K562 (cell line): ENCODE measurements at regions not wholly inside any gene's neighbourhood (a gene's known extent, or its start where the extent isn't known, plus 50 kb on each side); places are given as distances from the start of the nearest gene placed in this dataset.

Experiments
- CLOCK ChIP-seq: fragments of 250-450 bp; sonication (Bioruptor Pico); IDR thresholded peaks from 2 replicates; pipeline ENCODE4 v1.4.0; 2020; ENCODE audit warnings: mild to moderate bottlenecking, moderate library complexity, borderline replicate concordance
- DACH1 ChIP-seq: fragments of 450-650 bp; IDR thresholded peaks from 2 replicates; pipeline ENCODE4 v1.6.1; 2018; ENCODE audit not compliant: partially characterized antibody
- HDAC1 ChIP-seq, 2 experiments: fragments of 450-650 bp; IDR thresholded peaks; 2 replicates each; pipeline ENCODE4 v1.6.1; 2016 to 2017; ENCODE audit warnings: inconsistent platforms in 1 of 2, mild to moderate bottlenecking in 1 of 2, moderate library complexity in 1 of 2
- HEY1 ChIP-seq: fragments of 250-450 bp; sonication (Bioruptor Pico); IDR thresholded peaks from 2 replicates; pipeline ENCODE4 v1.5.0; 2020; ENCODE audit warnings: mild to moderate bottlenecking, moderate library complexity, borderline replicate concordance
- MCM2 ChIP-seq: fragments of 450-650 bp; IDR thresholded peaks from 2 replicates; pipeline ENCODE4 v1.6.1; 2017; ENCODE audit warnings: low read depth, mild to moderate bottlenecking
- MECOM ChIP-seq: fragments of 250-450 bp; sonication (Bioruptor Pico); IDR thresholded peaks from 2 replicates; pipeline ENCODE4 v1.8.0; 2022; ENCODE audit warnings: inconsistent platforms
- RBFOX2 ChIP-seq: fragments of 200-400 bp; formaldehyde crosslinking; IDR thresholded peaks from 2 replicates; pipeline ENCODE4 v1.6.1; 2017; ENCODE audit warnings: low read depth, mild to moderate bottlenecking, low read length, moderate library complexity
- TAF7 ChIP-seq: fragments of 450-650 bp; IDR thresholded peaks from 2 replicates; pipeline ENCODE4 v1.6.1; 2016; ENCODE audit warnings: missing genetic modification characterization, missing compliant biosample characterization
- TFE3 ChIP-seq: fragments of 450-650 bp; formaldehyde crosslinking; IDR thresholded peaks from 2 replicates; pipeline ENCODE4 v1.4.0; 2020; ENCODE audit warnings: mild to moderate bottlenecking, mixed read lengths
- THRAP3 ChIP-seq: fragments of 450-650 bp; IDR thresholded peaks from 2 replicates; pipeline ENCODE4 v1.6.1; 2016; ENCODE audit warnings: mild to moderate bottlenecking, inconsistent platforms, borderline replicate concordance
- ZBTB8A ChIP-seq: fragments of 450-650 bp; IDR thresholded peaks from 2 replicates; pipeline ENCODE4 v1.6.1; 2018; ENCODE audit warnings: mild to moderate bottlenecking, moderate library complexity; ENCODE audit not compliant: partially characterized antibody
- ZC3H11A ChIP-seq: IDR thresholded peaks from 2 replicates; pipeline ENCODE4 v1.6.1; 2012; ENCODE audit warnings: low read depth, low read length, improper control_type of control experiment
- ZNF212 ChIP-seq: fragments of 450-650 bp; formaldehyde crosslinking; IDR thresholded peaks from 2 replicates; pipeline ENCODE4 v1.4.0; 2020; ENCODE audit warnings: mild to moderate bottlenecking
- ZNF79 ChIP-seq: fragments of 250-450 bp; sonication (Bioruptor Pico); IDR thresholded peaks from 2 replicates; pipeline ENCODE4 v1.4.0; 2020; ENCODE audit warnings: low read depth, mild to moderate bottlenecking, moderate library complexity
- TF ChIP-seq, protein P1 (sequence below): fragments of 450-650 bp; IDR thresholded peaks from 2 replicates; pipeline ENCODE4 v1.6.1; 2016

GRCh38 chr7:138243836-138244235 is 167.6 kb downstream of the AKR1D1 start (continued):
- TF ChIP-seq, protein P1, sequence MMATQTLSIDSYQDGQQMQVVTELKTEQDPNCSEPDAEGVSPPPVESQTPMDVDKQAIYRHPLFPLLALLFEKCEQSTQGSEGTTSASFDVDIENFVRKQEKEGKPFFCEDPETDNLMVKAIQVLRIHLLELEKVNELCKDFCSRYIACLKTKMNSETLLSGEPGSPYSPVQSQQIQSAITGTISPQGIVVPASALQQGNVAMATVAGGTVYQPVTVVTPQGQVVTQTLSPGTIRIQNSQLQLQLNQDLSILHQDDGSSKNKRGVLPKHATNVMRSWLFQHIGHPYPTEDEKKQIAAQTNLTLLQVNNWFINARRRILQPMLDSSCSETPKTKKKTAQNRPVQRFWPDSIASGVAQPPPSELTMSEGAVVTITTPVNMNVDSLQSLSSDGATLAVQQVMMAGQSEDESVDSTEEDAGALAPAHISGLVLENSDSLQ: no peak
- TF ChIP-seq ZNF212 (no peak), CLOCK (CRISPR knock-in tag) (no peak), ZNF79 (CRISPR knock-in tag) (no peak), DACH1 (no peak), TAF7 (tag) (peak; percentile 15; the same call in 1 of the 2 replicates), HDAC1 (IDR thresholded peaks at IDR 0.05) (no peak), RBFOX2 (no peak), MECOM (0 out of 2 replicates have a peak, but pooled peaks have one; percentile 1), HEY1 (no peak), TFE3 (no peak), ZBTB8A (no peak), MCM2 (no peak), THRAP3 (no peak), ZC3H11A (no peak)
